UCSD-AML1 (cell line): ENCODE measurements at regions not wholly inside any gene's neighbourhood (a gene's known extent, or its start where the extent isn't known, plus 50 kb on each side); places are given as distances from the start of the nearest gene placed in this dataset.

Experiments used
- DNase-seq: peaks from one replicate; lab custom pipeline; 2025; ENCODE audit not compliant: unreplicated experiment; lab: John Stamatoyannopoulos, UW

GRCh38 chr5:104998169-104998568 is 1435.6 kb upstream of the NUDT12 start:
- DNase-seq: no peak

- no peak for DNase-seq
These were observed 1424.5 kb upstream of the NUDT12 start for GRCh38 chr5:104987074-104987473.

DNA sequence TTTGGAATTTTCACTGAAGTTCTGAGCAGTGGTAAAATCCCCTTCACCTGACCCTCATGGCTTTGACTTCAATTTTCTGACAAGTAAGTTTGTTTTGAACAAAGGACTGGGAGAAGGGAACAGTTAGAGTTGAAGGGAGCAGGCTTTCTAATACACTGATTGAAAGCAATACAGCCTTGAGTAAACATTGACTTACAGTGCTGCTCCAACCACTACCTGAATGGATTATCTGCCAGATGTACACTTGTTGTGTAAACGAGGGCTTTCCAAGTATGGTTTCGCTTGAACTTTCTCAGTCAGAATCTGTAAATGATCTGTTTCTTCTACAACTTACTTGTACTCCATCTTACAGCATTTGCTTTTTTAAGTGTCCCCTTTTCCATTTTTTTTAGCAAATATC is 1414.9 kb upstream of the NUDT12 start:
- DNase-seq: no peak

GRCh38 chr5:104967806-104968410 is 1405.3 kb upstream of the NUDT12 start:
- DNase-seq: no peak

- DNase-seq: no peak
These were observed 1402.4 kb upstream of the NUDT12 start for GRCh38 chr5:104965006-104965405.

DNA sequence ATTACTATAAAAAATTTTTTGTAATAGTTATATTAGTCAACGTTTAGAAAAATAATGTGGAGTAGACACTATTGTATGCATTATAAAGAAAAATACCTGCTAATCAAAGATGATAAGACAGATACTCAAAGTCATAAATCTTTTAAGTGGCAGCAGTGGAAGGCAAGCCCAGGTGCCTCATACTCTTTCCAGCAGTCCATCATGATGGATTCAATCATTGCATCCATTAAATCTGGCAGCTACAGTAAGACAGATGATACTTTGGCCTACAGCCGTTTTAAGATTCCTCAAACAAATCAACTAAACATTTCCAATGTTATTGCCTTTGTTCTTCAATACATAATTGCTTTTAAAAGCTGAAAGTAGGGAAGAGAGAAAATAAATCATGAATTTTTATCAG is 1392.9 kb upstream of the NUDT12 start:
- no peak for DNase-seq

- no peak for DNase-seq
These were observed 1390.3 kb upstream of the NUDT12 start for GRCh38 chr5:104952876-104953275.

GRCh38 chr5:104951829-104952228 is 1389.2 kb upstream of the NUDT12 start:
- DNase-seq: no peak

DNA sequence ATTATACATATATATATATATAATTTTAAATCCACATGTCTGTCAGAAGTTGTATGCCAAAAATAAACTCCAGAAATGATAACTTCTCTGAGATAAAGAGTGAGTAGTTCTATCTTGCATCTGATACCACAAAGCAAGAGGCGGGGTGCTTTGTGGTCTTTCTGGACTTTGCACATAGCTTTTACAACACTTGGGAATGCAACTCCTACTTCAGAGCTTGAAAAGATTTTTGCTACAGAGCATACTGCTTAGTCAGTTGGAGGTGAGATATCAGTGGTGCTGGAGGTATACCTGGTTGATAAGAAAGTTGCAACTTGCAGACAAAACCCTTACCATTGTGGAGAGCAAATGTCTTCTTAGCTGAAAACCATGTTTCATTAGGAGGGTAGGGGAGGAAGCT is 1384.5 kb upstream of the NUDT12 start:
- DNase-seq: no peak

DNA sequence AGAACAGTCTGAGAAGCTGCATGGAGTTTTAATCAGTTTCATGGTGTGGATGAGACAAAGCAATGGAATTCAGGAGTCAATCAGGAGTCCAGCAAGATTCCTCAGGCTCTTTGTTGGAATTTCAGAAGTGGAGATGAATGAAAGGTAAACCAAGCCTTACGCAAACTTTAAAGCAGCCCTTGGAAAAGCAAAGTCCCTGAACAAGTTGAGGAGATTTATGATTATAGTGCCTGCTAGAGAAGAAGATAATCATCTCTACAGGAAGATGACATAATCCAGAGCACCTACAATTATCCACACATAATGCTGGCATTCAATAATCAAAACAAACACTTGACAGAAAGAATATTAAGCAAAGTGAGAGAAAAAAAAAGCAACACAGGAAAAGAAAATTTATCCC is 1380.1 kb upstream of the NUDT12 start:
- DNase-seq: no peak

DNA sequence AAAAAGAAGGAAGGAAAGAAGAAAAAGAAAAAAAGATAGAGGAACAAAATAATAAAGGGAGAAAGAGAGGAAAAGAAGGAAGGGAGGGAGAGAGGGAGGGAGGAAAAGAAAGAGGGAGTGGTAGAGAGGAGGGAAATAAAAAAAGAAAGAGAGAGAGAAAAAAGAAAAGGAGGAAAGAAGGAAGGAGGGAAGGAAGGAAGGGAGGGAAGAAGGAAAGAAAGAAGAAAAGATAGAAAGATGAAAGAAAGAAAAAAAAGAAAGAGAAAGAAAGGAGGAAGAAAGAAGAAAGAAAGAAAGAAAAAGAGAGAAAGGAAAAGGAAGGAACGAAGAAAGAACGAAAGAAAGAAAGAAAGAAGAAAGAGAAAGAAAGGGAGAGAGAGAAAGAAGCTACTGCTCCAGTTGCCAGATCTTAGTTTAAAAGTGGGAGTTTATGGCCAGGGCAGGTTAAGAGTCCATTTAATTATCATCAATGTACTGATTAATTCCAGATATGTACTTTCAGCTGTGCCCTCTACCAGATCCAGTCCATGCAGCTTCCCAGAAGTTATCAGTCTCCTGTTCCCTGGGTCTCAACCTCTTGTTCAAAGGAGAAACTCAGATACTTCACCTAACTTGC is 1378.5 kb upstream of the NUDT12 start:
- DNase-seq: no peak

DNA sequence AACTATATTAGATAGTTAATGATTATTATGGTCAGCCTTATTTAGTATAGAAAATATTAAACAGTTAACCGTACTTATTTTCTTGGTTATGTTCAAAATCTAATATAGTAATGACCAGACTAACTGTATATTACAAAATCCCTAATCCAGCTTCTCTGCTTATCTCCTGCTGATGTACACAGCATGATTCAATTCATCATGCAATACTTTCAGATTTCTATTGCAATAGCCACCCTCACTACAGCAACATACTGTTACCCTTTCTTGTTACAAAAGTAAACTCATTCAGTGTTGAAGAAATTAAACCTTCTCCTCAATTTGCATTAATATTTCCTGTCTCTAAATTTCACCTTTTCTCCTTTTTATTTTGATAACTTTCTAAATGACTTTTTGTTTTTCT is 1375.0 kb upstream of the NUDT12 start:
- no peak for DNase-seq

DNA sequence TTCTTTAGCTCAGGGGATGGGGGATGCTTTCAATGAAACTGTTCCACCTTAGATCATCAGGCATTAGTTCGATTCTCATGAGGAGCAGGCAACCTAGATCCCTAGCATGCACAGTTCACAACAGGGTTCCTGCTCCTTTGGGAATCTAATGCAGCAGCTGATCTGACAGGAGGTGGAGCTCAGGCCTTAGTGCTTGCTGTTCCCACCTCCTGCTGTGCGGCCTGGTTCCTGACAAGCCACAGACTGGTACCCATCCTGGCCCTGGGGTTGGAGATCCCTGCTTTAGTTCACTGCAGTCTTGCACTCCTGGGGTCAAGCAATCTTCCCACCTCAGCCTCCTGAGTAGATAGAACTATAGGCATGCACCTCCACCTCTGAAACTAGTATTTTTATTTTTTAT is 1369.8 kb upstream of the NUDT12 start:
- DNase-seq: no peak

DNA sequence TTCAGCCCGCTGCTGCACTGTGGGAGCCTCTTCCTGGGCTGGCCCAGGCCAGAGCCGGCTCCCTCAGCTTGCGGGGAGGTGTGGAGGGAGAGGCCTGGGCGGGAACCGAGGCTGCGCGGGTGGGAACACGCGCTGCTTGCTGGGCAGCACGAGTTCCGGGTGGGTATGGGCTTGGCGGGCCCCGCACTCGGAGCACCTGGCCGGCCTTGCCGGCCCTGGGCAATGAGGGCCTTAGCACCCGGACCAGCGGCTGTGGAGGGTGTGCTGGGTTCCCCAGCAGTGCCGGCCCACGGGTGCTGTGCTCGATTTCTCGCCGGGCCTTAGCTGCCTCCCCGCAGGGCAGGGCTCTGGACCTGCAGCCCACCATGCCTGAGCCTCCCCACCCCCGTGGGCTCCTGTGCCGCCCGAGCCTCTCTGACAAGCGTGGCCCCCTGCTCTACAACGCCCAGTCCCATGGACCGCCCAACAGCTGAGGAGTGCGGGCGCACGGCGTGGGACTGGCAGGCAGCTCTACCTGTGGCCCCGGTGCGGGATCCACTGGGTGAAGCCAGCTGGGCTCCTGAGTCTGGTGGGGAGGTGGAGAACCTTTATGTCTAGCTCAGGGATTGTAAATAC is 1366.4 kb upstream of the NUDT12 start:
- no peak for DNase-seq

DNA sequence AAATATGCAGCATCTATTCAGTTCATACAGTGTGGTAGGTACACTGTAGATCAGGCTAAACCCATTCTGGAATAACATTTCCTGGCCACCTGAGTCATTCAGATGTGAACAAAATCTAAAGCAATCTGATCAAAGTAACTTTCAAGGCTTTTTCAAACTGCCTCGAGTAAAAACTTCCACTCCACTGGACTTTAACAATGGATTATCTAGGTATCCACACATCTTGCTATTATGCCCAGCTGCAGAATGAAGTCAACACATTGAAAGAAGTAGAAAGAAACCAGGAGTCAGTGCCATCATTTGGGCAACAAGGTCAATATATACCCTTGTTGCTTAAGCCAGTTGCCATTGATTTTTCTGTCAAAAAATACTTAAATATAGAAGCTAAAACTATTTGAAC is 1352.6 kb upstream of the NUDT12 start:
- DNase-seq: no peak

GRCh38 chr5:104914536-104915070 is 1352.0 kb upstream of the NUDT12 start:
- no peak for DNase-seq

- no peak for DNase-seq
These were observed 1351.3 kb upstream of the NUDT12 start for GRCh38 chr5:104913841-104914281.

GRCh38 chr5:104909803-104910202 is 1347.2 kb upstream of the NUDT12 start:
- DNase-seq: no peak

DNA sequence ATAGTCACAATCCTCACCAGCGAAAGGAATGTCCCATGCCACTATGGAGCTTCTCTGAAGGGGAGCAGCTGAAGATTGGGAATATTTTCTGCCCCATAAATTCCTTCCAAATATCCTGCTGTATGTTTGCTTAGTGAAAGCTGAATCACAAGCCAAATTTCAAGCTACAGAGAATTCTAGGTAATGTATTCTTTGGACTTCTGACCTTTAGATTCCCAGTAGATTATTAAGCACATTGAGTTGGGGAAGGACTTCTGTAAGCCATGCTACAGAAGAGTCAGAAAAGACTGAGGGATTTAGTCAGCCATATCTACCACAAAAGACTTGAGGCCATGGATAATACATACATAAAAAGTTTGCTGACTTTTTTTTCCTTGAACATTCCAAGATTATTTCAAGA is 1342.0 kb upstream of the NUDT12 start:
- no peak for DNase-seq

DNA sequence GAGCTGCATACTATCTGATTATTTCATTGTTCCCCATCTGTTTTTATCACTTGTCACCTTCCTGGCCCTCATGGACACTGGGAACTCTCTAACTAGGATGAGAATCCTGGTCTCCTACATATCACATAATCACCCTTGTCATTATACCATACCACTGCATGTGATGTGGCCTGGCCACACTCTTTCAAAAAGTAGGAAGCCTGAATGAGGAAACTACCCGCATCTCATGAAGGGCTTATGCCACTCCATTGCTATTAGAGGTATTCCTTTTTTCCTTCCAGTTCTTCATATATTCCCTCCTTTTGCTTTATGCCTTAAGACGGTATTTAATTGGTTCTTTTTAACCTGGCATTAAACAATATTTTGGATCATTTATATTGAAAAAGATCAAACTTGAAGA is 1341.4 kb upstream of the NUDT12 start:
- DNase-seq: no peak

GRCh38 chr5:104891596-104891995 is 1329.0 kb upstream of the NUDT12 start:
- no peak for DNase-seq

GRCh38 chr5:104890767-104891166 is 1328.2 kb upstream of the NUDT12 start:
- no peak for DNase-seq
